Loucy (cell line): ENCODE measurements at regions not wholly inside any gene's neighbourhood (a gene's known extent, or its start where the extent isn't known, plus 50 kb on each side); places are given as distances from the start of the nearest gene placed in this dataset.
"Not testable (repeated sequence)": the region's sequence is repeated elsewhere in the genome, so short reads cannot be mapped to it uniquely, and the experiment has no call there.

Source experiments
- CTCF ChIP-seq: fragments of 200-600 bp; sonication (generic); conservative IDR thresholded peaks from 2 replicates; pipeline ENCODE4 v1.5.1; 2014; ENCODE audit warnings: mild to moderate bottlenecking, antibody characterized with exemption, low read length
- EZH2phosphoT487 ChIP-seq: fragments of 200-600 bp; IDR thresholded peaks from 2 replicates; pipeline ENCODE4 v1.6.1; 2018; ENCODE audit warnings: antibody characterized with exemption, mild to moderate bottlenecking, moderate library complexity, borderline replicate concordance

- TF ChIP-seq CTCF, EZH2phosphoT487: not testable (repeated sequence)
Measured at GRCh38 chr1:206367955-206368622, 102.2 kb upstream of the IKBKE start.
